ENCODE measurements at regions not wholly inside any gene's neighbourhood (a gene's known extent, or its start where the extent isn't known, plus 50 kb on each side); places are given as distances from the start of the nearest gene placed in this dataset.

- H2BK5ac ChIP-seq (ENCODE audit: low read depth, low read length), result no peak overlapping the region
- no peak overlapping the region for H3K56ac ChIP-seq (replicated peaks; ENCODE audit: insufficient read length, low read depth, low read length)
- H3K4me3 ChIP-seq (ENCODE audit: extremely low read depth in 1 of 4, insufficient read depth in 2 of 4, low read depth in 3 of 4, low read length in 4 of 4), result no peak overlapping the region
- no peak overlapping the region for H4K5ac ChIP-seq (ENCODE audit: insufficient read length, low read depth, low read length)
- no peak overlapping the region for H3K18ac ChIP-seq (ENCODE audit: extremely low read depth, low read length)
- H3K27ac ChIP-seq (ENCODE audit: low read depth, low read length), result no peak overlapping the region
- no peak for FAIRE-seq
- H4K20me1 ChIP-seq (replicated peaks in 1 of 2; ENCODE audit: control insufficient read depth in 1 of 2, insufficient read depth in 2 of 2, low read length in 2 of 2), result peaks cover 0 to 4% of the 10 kb centered on the region in 2 experiments
- no peak overlapping the region for H2AK5ac ChIP-seq (ENCODE audit: low read depth, low read length)
- no peaks in the 10 kb centered on the region for H3K27me3 ChIP-seq (replicated peaks in 1 of 4; ENCODE audit: control insufficient read depth in 3 of 4, extremely low read depth in 1 of 4, insufficient read depth in 3 of 4, low read length in 3 of 4)
- peaks cover 0 to 7% of the 10 kb centered on the region in 2 experiments; a peak in 2 of 4 replicates for H3K79me2 ChIP-seq (ENCODE audit: control insufficient read depth in 1 of 2, insufficient read depth in 2 of 2, low read length in 2 of 2)
- no peak overlapping the region for H3K4ac ChIP-seq (replicated peaks; ENCODE audit: insufficient read length, low read depth, low read length)
- 87% methylated on average over 8 of the region's 8 CpGs; no CpG with 5 or more reads in 1 of the 2 experiments for WGBS, 2 experiments (ENCODE audit: extremely low coverage in 1 of 2, insufficient coverage in 1 of 2, insufficient read length in 1 of 2, insufficient replicate concordance in 2 of 2, low coverage in 1 of 2, low lambda C conversion rate in 2 of 2, missing lambda C conversion rate in 1 of 2)
- H3K4me2 ChIP-seq (ENCODE audit: insufficient read depth in 1 of 2, low read depth in 2 of 2, low read length in 2 of 2), result no peak overlapping the region
- no peaks in the 10 kb centered on the region for H3K23me2 ChIP-seq (ENCODE audit: low read depth, low read length)
- H3K14ac ChIP-seq (ENCODE audit: insufficient read length), result no peak overlapping the region
- TF ChIP-seq RXRA (IDR thresholded peaks at IDR 0.05; ENCODE audit: insufficient read depth, low read depth, low read length), result no peak
- 0 out of 2 replicates have a peak, but pooled peaks have one; percentile 26 for TF ChIP-seq USF2 (IDR thresholded peaks at IDR 0.05; ENCODE audit: low read length)
- DNase-seq (ENCODE audit: low read depth in 1 of 2, low spot score in 2 of 2), result no peak
- peaks cover 3 to 7% (median 5%) of the 10 kb centered on the region in 4 experiments for H3K4me1 ChIP-seq (replicated peaks in 1 of 4; ENCODE audit: control insufficient read depth in 3 of 4, insufficient read depth in 4 of 4, low read length in 3 of 4)
- no peak overlapping the region for H2AFZ ChIP-seq (ENCODE audit: low read length)
- H3K9ac ChIP-seq (replicated peaks in 1 of 4; ENCODE audit: extremely low read depth in 1 of 4, low read depth in 3 of 4, low read length in 3 of 4), result no peak overlapping the region
- H3K9me3 ChIP-seq (ENCODE audit: insufficient read depth in 2 of 2, low read depth in 1 of 2, low read length in 1 of 2), result 0 out of 4 replicates have a peak, but pooled peaks cover 0 to 3% of the 10 kb centered on the region in 2 experiments
- 0 out of 2 replicates have a peak, but pooled peaks cover 2% of the 10 kb centered on the region for H3K79me1 ChIP-seq (ENCODE audit: low read depth, low read length)
- no peak overlapping the region for H2BK12ac ChIP-seq (ENCODE audit: low read depth, low read length)
- no peak overlapping the region for H2BK15ac ChIP-seq (ENCODE audit: low read length)
- H2BK20ac ChIP-seq (ENCODE audit: low read length), result no peak overlapping the region
- no peaks in the 10 kb centered on the region for H3K36me3 ChIP-seq (ENCODE audit: control insufficient read depth in 2 of 4, insufficient read depth in 4 of 4, low read length in 3 of 4)
- no peak overlapping the region for H4K91ac ChIP-seq (replicated peaks; ENCODE audit: insufficient read length, low read length)
- H2BK120ac ChIP-seq (replicated peaks; ENCODE audit: low read depth, low read length), result no peak overlapping the region
- ChIA-PET POLR2A (ENCODE audit: partially characterized antibody) (no interaction called here), CTCF (ENCODE audit: partially characterized antibody) (interaction anchor here (0.6 to 2.8 kb wide), 7 partner anchors 9 to 363 kb away, joined by 3 to 9 read pairs (median 4); no protein-coding TSS in a partner anchor)
- H4K8ac ChIP-seq (ENCODE audit: extremely low read depth, insufficient read depth, low read length), result no peak overlapping the region
- no peak overlapping the region for H3K23ac ChIP-seq (ENCODE audit: insufficient read length)
These were observed 129.8 kb upstream of the TIAM1 start for GRCh38 chr21:31473685-31474345.
